ENCODE measurements at regions not wholly inside any gene's neighbourhood (a gene's known extent, or its start where the extent isn't known, plus 50 kb on each side); places are given as distances from the start of the nearest gene placed in this dataset.

DNA sequence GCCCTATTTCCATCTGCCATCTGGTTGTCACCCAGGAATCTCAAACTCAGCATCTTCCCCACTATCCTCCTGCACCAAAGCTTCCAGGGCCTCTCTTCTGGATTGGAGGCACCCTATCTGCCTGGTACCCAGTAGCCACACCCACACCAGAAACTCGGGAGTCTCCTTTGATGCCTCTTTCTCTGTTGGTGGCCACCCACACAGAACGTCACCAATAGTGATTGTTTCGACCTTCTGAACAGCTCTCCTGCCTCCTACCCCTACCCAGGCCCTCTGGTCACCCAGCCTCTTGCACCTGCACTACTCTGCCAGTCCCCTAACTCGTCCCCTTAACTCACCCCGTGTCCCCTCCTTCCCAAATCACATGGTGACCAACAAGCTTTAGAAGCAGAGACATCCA, 95.0 kb downstream of the IRF2BPL start:
- H3K9me3 Mint-ChIP-seq: no peaks in the 10 kb centered on the region
- H3K4me1 Mint-ChIP-seq: peaks cover 77% of the 10 kb centered on the region
- H3K36me3 Mint-ChIP-seq (ENCODE audit: low read depth): no peaks in the 10 kb centered on the region
- TF ChIP-seq, protein P1, sequence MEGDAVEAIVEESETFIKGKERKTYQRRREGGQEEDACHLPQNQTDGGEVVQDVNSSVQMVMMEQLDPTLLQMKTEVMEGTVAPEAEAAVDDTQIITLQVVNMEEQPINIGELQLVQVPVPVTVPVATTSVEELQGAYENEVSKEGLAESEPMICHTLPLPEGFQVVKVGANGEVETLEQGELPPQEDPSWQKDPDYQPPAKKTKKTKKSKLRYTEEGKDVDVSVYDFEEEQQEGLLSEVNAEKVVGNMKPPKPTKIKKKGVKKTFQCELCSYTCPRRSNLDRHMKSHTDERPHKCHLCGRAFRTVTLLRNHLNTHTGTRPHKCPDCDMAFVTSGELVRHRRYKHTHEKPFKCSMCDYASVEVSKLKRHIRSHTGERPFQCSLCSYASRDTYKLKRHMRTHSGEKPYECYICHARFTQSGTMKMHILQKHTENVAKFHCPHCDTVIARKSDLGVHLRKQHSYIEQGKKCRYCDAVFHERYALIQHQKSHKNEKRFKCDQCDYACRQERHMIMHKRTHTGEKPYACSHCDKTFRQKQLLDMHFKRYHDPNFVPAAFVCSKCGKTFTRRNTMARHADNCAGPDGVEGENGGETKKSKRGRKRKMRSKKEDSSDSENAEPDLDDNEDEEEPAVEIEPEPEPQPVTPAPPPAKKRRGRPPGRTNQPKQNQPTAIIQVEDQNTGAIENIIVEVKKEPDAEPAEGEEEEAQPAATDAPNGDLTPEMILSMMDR (IDR thresholded peaks at IDR 0.05): no peak
- H3K4me3 Mint-ChIP-seq: no peak overlapping the region
- peaks cover 13% of the 10 kb centered on the region for H3K27me3 Mint-ChIP-seq (ENCODE audit: low read depth, poor library complexity)
- DNase-seq: no peak
- H3K27ac Mint-ChIP-seq: no peak overlapping the region

DNA sequence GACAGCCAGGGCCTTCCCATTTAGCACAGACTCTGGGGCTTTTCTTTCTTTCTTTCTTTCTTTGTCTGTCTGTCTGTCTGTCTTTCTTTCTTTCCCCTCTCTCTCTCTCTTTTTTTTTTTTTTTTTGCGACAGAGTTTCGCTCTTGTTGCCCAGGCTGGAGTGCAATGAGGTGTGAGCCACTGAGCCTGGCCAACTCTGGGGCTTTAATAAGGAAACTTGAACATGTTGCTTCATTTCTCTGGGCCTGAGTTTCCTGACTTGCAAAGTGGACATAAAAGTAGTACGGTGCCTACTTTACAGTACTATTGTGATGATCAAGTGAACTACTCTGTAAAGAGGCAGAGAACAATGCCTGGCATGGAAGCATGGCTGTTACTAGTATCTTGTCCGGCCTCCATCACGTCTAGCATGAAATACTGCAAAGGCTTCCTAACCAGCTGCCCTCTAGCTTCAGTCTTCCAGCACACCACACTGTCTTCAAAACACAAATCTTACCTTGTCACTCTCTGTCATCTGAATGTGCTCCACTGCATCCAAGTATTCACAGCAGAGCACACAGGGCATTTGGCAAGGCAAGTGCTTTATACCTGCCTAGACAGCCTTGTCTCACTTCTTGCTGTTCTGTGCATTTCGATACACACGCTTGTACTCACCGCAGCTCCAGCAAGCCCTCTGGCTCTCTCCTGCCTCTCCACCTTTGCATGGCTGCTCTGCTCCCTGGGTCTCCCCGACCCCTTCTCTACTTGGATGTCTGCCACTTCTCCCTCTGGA, 96.7 kb downstream of the IRF2BPL start:
- Mint-ChIP-seq H3K9me3 (no peaks in the 10 kb centered on the region), H3K4me3 (no peak overlapping the region), H3K27ac (peak overlapping the region; percentile 79), H3K36me3 (ENCODE audit: low read depth) (no peaks in the 10 kb centered on the region), H3K27me3 (ENCODE audit: low read depth, poor library complexity) (peaks cover 21% of the 10 kb centered on the region), H3K4me1 (peaks cover 76% of the 10 kb centered on the region)
- TF ChIP-seq, protein P1 (IDR thresholded peaks at IDR 0.05): no peak
- DNase-seq: no peak

DNA sequence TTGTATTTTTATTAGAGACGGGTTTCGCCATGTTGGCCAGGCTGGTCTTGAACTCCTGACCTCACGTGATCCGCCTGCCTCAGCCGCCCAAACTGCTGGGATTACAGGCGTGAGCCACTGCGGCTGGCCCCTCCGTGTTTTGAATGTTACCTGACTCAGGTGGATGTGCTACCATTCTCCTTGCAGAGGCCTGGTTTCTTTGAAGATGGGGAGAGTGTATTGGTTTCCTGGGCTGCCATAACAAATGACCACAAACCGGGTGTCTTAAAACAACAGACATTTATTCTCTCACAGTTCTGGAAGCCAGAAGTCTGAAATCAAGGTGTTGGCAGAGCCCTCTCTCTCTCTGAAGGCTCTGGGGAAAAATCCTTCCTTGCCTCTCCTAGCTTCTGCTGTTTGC, 98.0 kb downstream of the IRF2BPL start:
- Mint-ChIP-seq H3K27me3 (ENCODE audit: low read depth, poor library complexity) (peaks cover 26% of the 10 kb centered on the region), H3K4me3 (no peak overlapping the region), H3K4me1 (peaks cover 84% of the 10 kb centered on the region), H3K27ac (no peak overlapping the region), H3K9me3 (no peaks in the 10 kb centered on the region), H3K36me3 (ENCODE audit: low read depth) (no peaks in the 10 kb centered on the region)
- DNase-seq: no peak
- TF ChIP-seq, protein P1 (IDR thresholded peaks at IDR 0.05): no peak

DNA sequence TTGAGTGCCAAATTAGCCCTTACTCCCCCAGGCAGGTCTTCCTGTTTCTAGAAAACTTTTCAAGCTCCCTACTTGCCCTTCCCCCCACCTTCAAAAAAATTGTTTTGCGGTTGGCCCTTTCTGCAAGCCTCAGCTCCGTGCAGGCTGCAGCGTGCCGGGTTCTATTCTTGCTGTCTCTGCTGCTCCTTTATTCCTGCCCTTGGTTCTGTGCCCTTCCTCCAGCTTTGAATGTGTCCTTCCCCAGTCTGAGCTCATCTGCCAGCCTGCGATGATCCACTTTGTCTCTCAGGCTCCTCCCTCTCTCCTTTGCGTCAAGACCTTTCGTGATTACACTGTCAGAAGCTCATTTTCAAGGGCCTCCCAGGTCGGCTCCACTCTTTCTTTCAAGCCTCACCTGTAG, 98.6 kb downstream of the IRF2BPL start:
- peak overlapping the region; percentile 23 for H3K4me3 Mint-ChIP-seq
- peaks cover 84% of the 10 kb centered on the region for H3K4me1 Mint-ChIP-seq
- H3K27me3 Mint-ChIP-seq (ENCODE audit: low read depth, poor library complexity): peaks cover 23% of the 10 kb centered on the region
- no peak for DNase-seq
- H3K36me3 Mint-ChIP-seq (ENCODE audit: low read depth): no peaks in the 10 kb centered on the region
- TF ChIP-seq, protein P1 (IDR thresholded peaks at IDR 0.05): no peak
- peak overlapping the region; percentile 6 for H3K27ac Mint-ChIP-seq
- no peaks in the 10 kb centered on the region for H3K9me3 Mint-ChIP-seq

DNA sequence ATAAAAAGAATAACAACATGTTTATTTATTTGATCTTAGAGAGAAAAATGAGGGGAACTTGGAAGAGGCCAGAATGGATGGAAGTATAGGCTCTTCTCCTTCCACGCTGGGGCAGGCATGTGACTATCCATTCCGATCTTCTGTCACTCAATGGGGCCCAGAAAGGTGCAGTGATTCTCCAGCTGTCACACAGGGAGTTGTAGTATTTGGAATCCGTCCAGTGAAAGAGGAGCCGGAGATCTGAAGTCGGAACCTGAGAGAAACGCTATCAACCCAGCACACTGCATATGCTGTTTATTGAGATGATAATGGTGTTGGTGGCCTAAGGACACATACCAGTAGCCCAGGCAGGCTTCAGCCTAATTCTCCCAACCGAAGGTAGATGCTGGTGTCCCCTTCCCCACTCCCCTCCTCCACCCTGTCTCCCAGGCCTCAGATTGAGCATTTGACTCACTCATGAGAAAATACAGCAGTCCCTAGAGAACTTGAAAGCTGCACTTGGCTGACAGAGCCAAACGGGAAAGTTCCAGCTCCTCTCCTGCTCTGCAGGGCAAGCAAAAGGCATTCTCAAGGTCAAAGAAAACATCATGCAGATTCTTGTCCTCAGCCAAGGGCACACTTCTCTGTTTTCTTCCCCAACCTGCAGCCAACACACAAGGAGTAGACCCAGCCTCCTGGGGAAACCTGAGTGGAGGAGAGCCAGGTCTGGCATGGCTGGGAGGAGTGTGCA, 100.4 kb downstream of the IRF2BPL start:
- Mint-ChIP-seq H3K27me3 (ENCODE audit: low read depth, poor library complexity) (peaks cover 16% of the 10 kb centered on the region), H3K36me3 (ENCODE audit: low read depth) (no peaks in the 10 kb centered on the region), H3K4me1 (peaks cover 94% of the 10 kb centered on the region), H3K9me3 (no peaks in the 10 kb centered on the region), H3K4me3 (no peak overlapping the region), H3K27ac (no peak overlapping the region)
- no peak for DNase-seq
- TF ChIP-seq, protein P1 (IDR thresholded peaks at IDR 0.05): no peak
